Stimulated activated naive CD4-positive, alpha-beta T cell treated with Interleukin-2 at 50 U/mL for 16 hours (primary cell): ENCODE measurements at regions not wholly inside any gene's neighbourhood (a gene's known extent, or its start where the extent isn't known, plus 50 kb on each side); places are given as distances from the start of the nearest gene placed in this dataset.
"Not testable (repeated sequence)": the region's sequence is repeated elsewhere in the genome, so short reads cannot be mapped to it uniquely, and the experiment has no call there.

ENCODE experiments used
- DNase-seq: peaks from one replicate; lab custom pipeline; 2025; lab: John Stamatoyannopoulos, UW

GRCh38 chr4:43435291-43435690 is 542.8 kb downstream of the GRXCR1 start:
- no peak for DNase-seq

- no peak for DNase-seq
Measured at GRCh38 chr4:43452948-43453347, 560.4 kb downstream of the GRXCR1 start.

- DNase-seq = no peak
Measured at GRCh38 chr4:43456383-43456782, 563.9 kb downstream of the GRXCR1 start.

GRCh38 chr4:43457866-43458265 is 565.4 kb downstream of the GRXCR1 start:
- DNase-seq = no peak

GRCh38 chr4:43458293-43458692 is 565.8 kb downstream of the GRXCR1 start:
- no peak for DNase-seq

GRCh38 chr4:43471950-43472349 is 579.4 kb downstream of the GRXCR1 start:
- DNase-seq = no peak

- DNase-seq = no peak
Measured at GRCh38 chr4:43481526-43481925, 589.0 kb downstream of the GRXCR1 start.

- no peak for DNase-seq
Measured at GRCh38 chr4:43485196-43485595, 592.7 kb downstream of the GRXCR1 start.

GRCh38 chr4:43496188-43496587 is 603.7 kb downstream of the GRXCR1 start:
- DNase-seq = no peak

- no peak for DNase-seq
Measured at GRCh38 chr4:43496602-43497001, 604.1 kb downstream of the GRXCR1 start.

- not testable (repeated sequence) for DNase-seq
Measured at GRCh38 chr4:43505823-43506222, 613.3 kb downstream of the GRXCR1 start.

GRCh38 chr4:43512253-43512652 is 619.7 kb downstream of the GRXCR1 start:
- no peak for DNase-seq

GRCh38 chr4:43525646-43526045 is 633.1 kb downstream of the GRXCR1 start:
- DNase-seq = no peak

GRCh38 chr4:43547561-43547960 is 655.0 kb downstream of the GRXCR1 start:
- no peak for DNase-seq

- no peak for DNase-seq
Measured at GRCh38 chr4:43550981-43551627, 658.6 kb downstream of the GRXCR1 start.

GRCh38 chr4:43556262-43556661 is 663.7 kb downstream of the GRXCR1 start:
- DNase-seq = no peak

GRCh38 chr4:43560047-43560446 is 667.5 kb downstream of the GRXCR1 start:
- no peak for DNase-seq

- DNase-seq = no peak
Measured at GRCh38 chr4:43564107-43564506, 671.6 kb downstream of the GRXCR1 start.

- DNase-seq = no peak
Measured at GRCh38 chr4:43564591-43564990, 672.1 kb downstream of the GRXCR1 start.

GRCh38 chr4:43567644-43568043 is 675.1 kb downstream of the GRXCR1 start:
- no peak for DNase-seq

- no peak for DNase-seq
Measured at GRCh38 chr4:43586813-43587212, 694.3 kb downstream of the GRXCR1 start.

GRCh38 chr4:43587758-43588157 is 695.2 kb downstream of the GRXCR1 start:
- no peak for DNase-seq

GRCh38 chr4:43607400-43607799 is 714.9 kb downstream of the GRXCR1 start:
- no peak for DNase-seq

GRCh38 chr4:43607827-43608461 is 715.4 kb downstream of the GRXCR1 start:
- no peak for DNase-seq
